Upper lobe of right lung (tissue), 1 donor: ENCODE measurements at regions not wholly inside any gene's neighbourhood (a gene's known extent, or its start where the extent isn't known, plus 50 kb on each side); places are given as distances from the start of the nearest gene placed in this dataset.

Experiments used
- ATAC-seq: fragments of 200-7000 bp; cut with Tn5 transposase; one replicate; pipeline ENCODE4 v1.9.1; 2020; ENCODE audit warnings: mild to moderate bottlenecking, moderate library complexity
- DNase-seq: peaks from one replicate; pipeline ENCODE4 v3.0.0-alpha.2; 2020
- H3K27ac ChIP-seq: fragments of 200-600 bp; one replicate; pipeline ENCODE4 v1.8.0; 2022
- H3K27me3 ChIP-seq: fragments of 200-600 bp; one replicate; pipeline ENCODE4 v1.8.0; 2022; ENCODE audit warnings: mild to moderate bottlenecking
- H3K36me3 ChIP-seq: fragments of 200-600 bp; one replicate; pipeline ENCODE4 v1.8.0; 2022
- H3K4me1 ChIP-seq: fragments of 200-600 bp; one replicate; pipeline ENCODE4 v1.8.0; 2022
- H3K4me3 ChIP-seq: fragments of 200-600 bp; one replicate; pipeline ENCODE4 v1.8.0; 2022; ENCODE audit warnings: mild to moderate bottlenecking
- H3K9me3 ChIP-seq: fragments of 200-600 bp; one replicate; pipeline ENCODE4 v1.8.0; 2022
- intact Hi-C: fragments of 100-400 bp; cut with DNase I; formaldehyde crosslinking; loops from one replicate; pipeline ENCODE4 v1.11.0; 2022
- TF ChIP-seq, protein P1 (sequence below): fragments of 200-600 bp; IDR thresholded peaks from one replicate; pipeline ENCODE4 v1.8.0; 2022; ENCODE audit warnings: antibody characterized with exemption
- donor health status: DM: no; HTN: yes; CAD: no; lungs with severe emphysema.

DNA sequence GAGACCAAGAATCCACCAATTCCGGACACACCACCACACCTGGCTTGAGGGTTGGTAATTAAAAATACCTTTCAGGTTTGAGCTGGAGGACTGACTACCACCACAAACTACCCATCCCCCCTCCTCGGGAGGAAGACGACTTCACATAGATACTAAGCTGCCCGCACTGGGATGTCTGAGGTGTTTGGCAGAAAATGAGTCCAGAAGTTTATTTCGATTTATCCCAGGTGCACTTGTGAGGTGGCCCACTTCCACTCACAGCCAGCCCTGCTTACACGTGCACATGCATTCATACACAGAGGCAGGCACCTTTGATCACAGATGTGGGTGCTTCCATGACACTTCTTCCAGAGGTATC, 187.1 kb downstream of the ID4 start:
- no peak overlapping the region for H3K27ac ChIP-seq
- TF ChIP-seq, protein P1, sequence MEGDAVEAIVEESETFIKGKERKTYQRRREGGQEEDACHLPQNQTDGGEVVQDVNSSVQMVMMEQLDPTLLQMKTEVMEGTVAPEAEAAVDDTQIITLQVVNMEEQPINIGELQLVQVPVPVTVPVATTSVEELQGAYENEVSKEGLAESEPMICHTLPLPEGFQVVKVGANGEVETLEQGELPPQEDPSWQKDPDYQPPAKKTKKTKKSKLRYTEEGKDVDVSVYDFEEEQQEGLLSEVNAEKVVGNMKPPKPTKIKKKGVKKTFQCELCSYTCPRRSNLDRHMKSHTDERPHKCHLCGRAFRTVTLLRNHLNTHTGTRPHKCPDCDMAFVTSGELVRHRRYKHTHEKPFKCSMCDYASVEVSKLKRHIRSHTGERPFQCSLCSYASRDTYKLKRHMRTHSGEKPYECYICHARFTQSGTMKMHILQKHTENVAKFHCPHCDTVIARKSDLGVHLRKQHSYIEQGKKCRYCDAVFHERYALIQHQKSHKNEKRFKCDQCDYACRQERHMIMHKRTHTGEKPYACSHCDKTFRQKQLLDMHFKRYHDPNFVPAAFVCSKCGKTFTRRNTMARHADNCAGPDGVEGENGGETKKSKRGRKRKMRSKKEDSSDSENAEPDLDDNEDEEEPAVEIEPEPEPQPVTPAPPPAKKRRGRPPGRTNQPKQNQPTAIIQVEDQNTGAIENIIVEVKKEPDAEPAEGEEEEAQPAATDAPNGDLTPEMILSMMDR, result no peak
- no peaks in the 10 kb centered on the region for H3K9me3 ChIP-seq
- no peak for DNase-seq
- no peak for ATAC-seq
- H3K36me3 ChIP-seq, result no peaks in the 10 kb centered on the region
- no peak overlapping the region for H3K4me3 ChIP-seq
- H3K4me1 ChIP-seq, result no peaks in the 10 kb centered on the region
- intact Hi-C loops, result no loop called here
- no peaks in the 10 kb centered on the region for H3K27me3 ChIP-seq

DNA sequence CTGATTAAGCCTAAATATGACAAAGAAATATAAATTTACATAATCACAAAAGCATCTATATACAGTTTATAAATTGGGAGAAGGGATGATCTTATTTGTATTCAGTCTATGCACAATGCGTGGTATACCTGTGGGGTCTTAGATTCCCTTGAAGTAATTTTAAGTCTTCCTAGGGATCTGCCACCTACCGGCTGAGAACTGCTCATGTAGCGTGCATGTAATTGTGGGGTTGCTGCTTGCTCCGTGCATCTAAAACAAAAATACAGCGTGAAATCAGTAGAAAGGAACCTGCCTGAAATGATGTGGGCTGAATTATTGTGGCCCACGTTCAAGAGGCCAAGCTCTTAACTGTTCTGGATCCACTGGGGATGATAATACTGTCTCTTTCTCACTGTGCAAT, 187.3 kb downstream of the MBOAT1 start:
- no peaks in the 10 kb centered on the region for H3K36me3 ChIP-seq
- no peaks in the 10 kb centered on the region for H3K4me1 ChIP-seq
- H3K27ac ChIP-seq, result no peak overlapping the region
- DNase-seq, result no peak
- no peak overlapping the region for H3K4me3 ChIP-seq
- no peaks in the 10 kb centered on the region for H3K9me3 ChIP-seq
- ATAC-seq, result no peak
- TF ChIP-seq, protein P1, result no peak
- intact Hi-C loops, result no loop called here
- H3K27me3 ChIP-seq, result no peaks in the 10 kb centered on the region

DNA sequence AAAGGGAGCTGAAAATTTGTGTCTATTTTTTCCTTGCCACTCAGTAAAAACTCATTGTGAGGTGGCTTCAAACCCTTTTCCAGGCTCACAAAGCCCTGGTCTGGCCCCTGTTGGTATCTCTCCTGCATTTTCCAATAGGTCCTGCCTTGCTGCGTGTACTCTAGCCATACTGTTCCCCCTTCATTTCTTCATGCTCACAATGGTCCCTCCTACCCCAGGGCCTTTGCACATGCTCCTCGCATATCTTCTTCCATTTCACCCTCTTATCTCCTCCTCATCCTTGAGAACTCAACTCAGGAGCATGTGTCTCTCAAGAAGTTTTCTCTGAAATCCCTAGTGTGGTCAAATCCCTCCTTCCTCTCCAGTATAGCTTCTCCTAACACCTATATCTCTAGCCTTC, 186.6 kb downstream of the MBOAT1 start:
- intact Hi-C loops, result no loop called here
- Histone ChIP-seq H3K27ac (no peak overlapping the region), H3K9me3 (no peaks in the 10 kb centered on the region), H3K27me3 (no peaks in the 10 kb centered on the region), H3K4me1 (no peaks in the 10 kb centered on the region), H3K4me3 (no peak overlapping the region), H3K36me3 (no peaks in the 10 kb centered on the region)
- DNase-seq, result no peak
- no peak for ATAC-seq
- TF ChIP-seq, protein P1, result no peak

DNA sequence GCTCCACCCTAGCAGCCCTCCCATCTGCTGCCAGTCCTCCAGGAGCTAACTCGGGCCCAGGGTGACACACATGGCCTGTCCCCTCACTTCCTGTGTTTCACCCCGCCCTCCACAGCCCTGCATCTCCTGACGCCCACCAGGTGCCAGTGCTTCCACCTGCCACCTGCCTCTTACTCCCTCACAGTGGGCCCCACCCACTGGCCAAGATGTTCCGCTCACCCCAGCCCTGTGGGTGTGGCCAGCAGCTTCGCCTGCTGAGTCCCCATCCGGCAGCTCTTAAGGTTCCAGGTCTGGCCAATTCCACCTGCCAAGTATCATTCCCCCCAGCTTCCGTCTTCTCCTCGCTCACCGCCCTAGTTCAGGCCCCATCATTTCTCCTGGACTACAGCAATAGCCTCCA, 184.1 kb downstream of the MBOAT1 start:
- DNase-seq (no peak), ATAC-seq (no peak)
- Histone ChIP-seq H3K27me3 (peaks cover 9% of the 10 kb centered on the region), H3K9me3 (no peaks in the 10 kb centered on the region), H3K4me1 (no peaks in the 10 kb centered on the region), H3K36me3 (no peaks in the 10 kb centered on the region), H3K4me3 (no peak overlapping the region), H3K27ac (no peak overlapping the region)
- TF ChIP-seq, protein P1, result no peak
- intact Hi-C loops, result no loop called here

DNA sequence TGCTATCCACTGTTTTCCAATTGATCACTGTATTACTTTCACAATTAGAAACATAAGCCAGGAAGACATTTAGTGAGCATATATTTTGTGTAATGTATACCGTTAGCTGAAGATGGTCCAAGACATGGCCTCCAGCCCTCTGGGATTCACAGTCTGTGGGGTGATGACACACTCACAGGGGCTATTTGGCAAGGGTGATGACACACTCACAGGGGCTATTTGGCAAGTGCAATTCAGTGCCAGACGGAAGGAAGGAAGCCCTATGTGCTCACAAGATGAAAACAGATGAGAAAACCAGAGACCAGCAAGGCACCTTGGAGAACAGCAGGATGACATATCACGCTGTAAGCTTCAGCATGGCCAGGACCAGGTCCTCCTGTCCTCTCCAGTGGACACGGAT, 183.7 kb downstream of the MBOAT1 start:
- intact Hi-C loops, result no loop called here
- no peaks in the 10 kb centered on the region for H3K36me3 ChIP-seq
- no peak for DNase-seq
- TF ChIP-seq, protein P1, result no peak
- peaks cover 9% of the 10 kb centered on the region for H3K27me3 ChIP-seq
- H3K27ac ChIP-seq, result no peak overlapping the region
- no peak for ATAC-seq
- H3K4me1 ChIP-seq, result no peaks in the 10 kb centered on the region
- no peak overlapping the region for H3K4me3 ChIP-seq
- no peaks in the 10 kb centered on the region for H3K9me3 ChIP-seq

DNA sequence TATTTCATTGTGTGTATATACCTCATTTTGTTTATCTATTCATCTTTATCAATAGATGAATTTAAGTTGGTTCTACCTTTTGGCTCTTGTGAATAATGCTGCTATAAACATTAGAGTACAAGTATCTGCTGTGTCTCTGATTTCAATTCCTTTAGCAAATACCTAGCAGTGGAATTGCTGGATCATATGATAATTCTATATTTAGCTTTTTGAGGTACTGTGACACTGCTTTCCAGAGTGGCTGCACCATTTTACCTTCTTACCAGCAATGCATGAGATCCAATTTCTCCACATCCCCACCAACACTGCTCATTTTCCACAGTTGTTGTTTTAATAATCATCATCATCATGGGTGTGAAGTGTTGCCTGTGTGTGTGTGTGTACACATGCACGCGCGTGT, 182.3 kb downstream of the MBOAT1 start:
- Histone ChIP-seq H3K4me1 (no peaks in the 10 kb centered on the region), H3K9me3 (no peaks in the 10 kb centered on the region), H3K27ac (no peak overlapping the region), H3K27me3 (peaks cover 9% of the 10 kb centered on the region), H3K36me3 (no peaks in the 10 kb centered on the region), H3K4me3 (no peak overlapping the region)
- no peak for DNase-seq
- ATAC-seq, result no peak
- intact Hi-C loops, result no loop called here
- TF ChIP-seq, protein P1, result no peak
